Daoy (cell line): ENCODE measurements at regions not wholly inside any gene's neighbourhood (a gene's known extent, or its start where the extent isn't known, plus 50 kb on each side); places are given as distances from the start of the nearest gene placed in this dataset.

ENCODE experiments used
- DNase-seq: peaks from one replicate; pipeline ENCODE4 v3.0.0-alpha.2; 2015; ENCODE audit warnings: low read depth

- no peak for DNase-seq
Measured at GRCh38 chr3:127350172-127351050, 62.6 kb upstream of the PRR20G start.

GRCh38 chr3:127349501-127350171 is 61.8 kb upstream of the PRR20G start:
- no peak for DNase-seq

GRCh38 chr3:127342735-127343134 is 54.9 kb upstream of the PRR20G start:
- no peak for DNase-seq

- no peak for DNase-seq
Measured at GRCh38 chr3:127339928-127340861, 52.3 kb upstream of the PRR20G start.

- DNase-seq: no peak
Measured at GRCh38 chr3:127339016-127339415, 51.2 kb upstream of the PRR20G start.

GRCh38 chr3:127337911-127338531 is 50.2 kb upstream of the PRR20G start:
- no peak for DNase-seq
